GM23338 (cell line): ENCODE measurements at regions not wholly inside any gene's neighbourhood (a gene's known extent, or its start where the extent isn't known, plus 50 kb on each side); places are given as distances from the start of the nearest gene placed in this dataset.

ENCODE experiments used
- CREB1 ChIP-seq: fragments of 250-450 bp; sonication (Bioruptor Pico); IDR thresholded peaks from 2 replicates; pipeline ENCODE4 v1.5.0; 2020; ENCODE audit warnings: low read depth, mild to moderate bottlenecking, moderate library complexity
- EZH2 ChIP-seq: fragments of 200-600 bp; sonication (generic); IDR thresholded peaks from one replicate; pipeline ENCODE4 v1.8.0; 2017; ENCODE audit warnings: antibody characterized with exemption, mild to moderate bottlenecking, low read depth; ENCODE audit not compliant: unreplicated experiment
- EZH2phosphoT487 ChIP-seq: fragments of 200-600 bp; sonication (generic); IDR thresholded peaks from one replicate; pipeline ENCODE4 v1.8.1; 2018; ENCODE audit warnings: antibody characterized with exemption; ENCODE audit not compliant: unreplicated experiment
- JUNB ChIP-seq: IDR thresholded peaks from one replicate; pipeline ENCODE4 v1.6.1; 2016; ENCODE audit warnings: antibody characterized with exemption; ENCODE audit not compliant: unreplicated experiment
- NANOG ChIP-seq: IDR thresholded peaks from 2 replicates; pipeline ENCODE4 v1.6.1; 2016; ENCODE audit warnings: antibody characterized with exemption, borderline replicate concordance
- POLR2AphosphoS5 ChIP-seq: IDR thresholded peaks from 2 replicates; pipeline ENCODE4 v1.6.1; 2016; ENCODE audit warnings: antibody characterized with exemption, low read depth
- TF ChIP-seq, protein P1 (sequence below), 2 experiments: fragments of 200-600 bp in 1 of 2; sonication (generic) in 1 of 2; conservative IDR thresholded peaks; 2 replicates each; pipeline versions ENCODE4 v1.5.1 to v1.6.1; 2016 to 2017; ENCODE audit warnings: antibody characterized with exemption in 2 of 2, low read depth in 2 of 2, mild to moderate bottlenecking in 2 of 2, moderate library complexity in 1 of 2
- TF ChIP-seq, protein P2 (sequence below): IDR thresholded peaks from 2 replicates; pipeline ENCODE4 v1.6.1; 2016; ENCODE audit warnings: antibody characterized with exemption
- TF ChIP-seq, protein P3 (sequence below): IDR thresholded peaks from one replicate; pipeline ENCODE4 v1.6.1; 2018; ENCODE audit warnings: antibody characterized with exemption; ENCODE audit not compliant: unreplicated experiment

DNA sequence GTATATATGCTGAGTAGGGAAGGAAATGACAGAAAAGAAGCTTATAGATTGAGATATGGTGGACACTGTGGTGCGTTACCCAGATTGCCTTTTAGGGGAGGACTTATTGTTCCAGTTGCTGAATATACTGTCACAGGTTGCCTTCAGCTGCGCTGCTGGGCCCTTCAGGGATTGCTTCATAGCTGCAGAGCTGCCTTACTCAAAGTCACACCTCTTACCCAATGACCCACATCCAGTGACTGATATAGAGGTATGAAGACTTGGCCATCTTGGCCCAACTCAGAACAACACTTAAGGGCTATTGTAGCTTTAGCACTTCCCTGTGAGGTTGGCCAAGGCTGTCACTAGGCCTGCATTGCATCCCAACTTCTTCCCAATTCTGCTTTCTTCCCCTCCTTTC is 63.4 kb upstream of the TMEM164 start:
- TF ChIP-seq, protein P1, sequence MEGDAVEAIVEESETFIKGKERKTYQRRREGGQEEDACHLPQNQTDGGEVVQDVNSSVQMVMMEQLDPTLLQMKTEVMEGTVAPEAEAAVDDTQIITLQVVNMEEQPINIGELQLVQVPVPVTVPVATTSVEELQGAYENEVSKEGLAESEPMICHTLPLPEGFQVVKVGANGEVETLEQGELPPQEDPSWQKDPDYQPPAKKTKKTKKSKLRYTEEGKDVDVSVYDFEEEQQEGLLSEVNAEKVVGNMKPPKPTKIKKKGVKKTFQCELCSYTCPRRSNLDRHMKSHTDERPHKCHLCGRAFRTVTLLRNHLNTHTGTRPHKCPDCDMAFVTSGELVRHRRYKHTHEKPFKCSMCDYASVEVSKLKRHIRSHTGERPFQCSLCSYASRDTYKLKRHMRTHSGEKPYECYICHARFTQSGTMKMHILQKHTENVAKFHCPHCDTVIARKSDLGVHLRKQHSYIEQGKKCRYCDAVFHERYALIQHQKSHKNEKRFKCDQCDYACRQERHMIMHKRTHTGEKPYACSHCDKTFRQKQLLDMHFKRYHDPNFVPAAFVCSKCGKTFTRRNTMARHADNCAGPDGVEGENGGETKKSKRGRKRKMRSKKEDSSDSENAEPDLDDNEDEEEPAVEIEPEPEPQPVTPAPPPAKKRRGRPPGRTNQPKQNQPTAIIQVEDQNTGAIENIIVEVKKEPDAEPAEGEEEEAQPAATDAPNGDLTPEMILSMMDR (conservative IDR thresholded peaks at IDR 0.05; ENCODE audit: low read depth in 2 of 2) = no peak
- no peak for TF ChIP-seq EZH2phosphoT487
- TF ChIP-seq POLR2AphosphoS5 = no peak
- TF ChIP-seq EZH2 = no peak
- TF ChIP-seq, protein P2, sequence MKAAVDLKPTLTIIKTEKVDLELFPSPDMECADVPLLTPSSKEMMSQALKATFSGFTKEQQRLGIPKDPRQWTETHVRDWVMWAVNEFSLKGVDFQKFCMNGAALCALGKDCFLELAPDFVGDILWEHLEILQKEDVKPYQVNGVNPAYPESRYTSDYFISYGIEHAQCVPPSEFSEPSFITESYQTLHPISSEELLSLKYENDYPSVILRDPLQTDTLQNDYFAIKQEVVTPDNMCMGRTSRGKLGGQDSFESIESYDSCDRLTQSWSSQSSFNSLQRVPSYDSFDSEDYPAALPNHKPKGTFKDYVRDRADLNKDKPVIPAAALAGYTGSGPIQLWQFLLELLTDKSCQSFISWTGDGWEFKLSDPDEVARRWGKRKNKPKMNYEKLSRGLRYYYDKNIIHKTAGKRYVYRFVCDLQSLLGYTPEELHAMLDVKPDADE = no peak
- TF ChIP-seq, protein P3, sequence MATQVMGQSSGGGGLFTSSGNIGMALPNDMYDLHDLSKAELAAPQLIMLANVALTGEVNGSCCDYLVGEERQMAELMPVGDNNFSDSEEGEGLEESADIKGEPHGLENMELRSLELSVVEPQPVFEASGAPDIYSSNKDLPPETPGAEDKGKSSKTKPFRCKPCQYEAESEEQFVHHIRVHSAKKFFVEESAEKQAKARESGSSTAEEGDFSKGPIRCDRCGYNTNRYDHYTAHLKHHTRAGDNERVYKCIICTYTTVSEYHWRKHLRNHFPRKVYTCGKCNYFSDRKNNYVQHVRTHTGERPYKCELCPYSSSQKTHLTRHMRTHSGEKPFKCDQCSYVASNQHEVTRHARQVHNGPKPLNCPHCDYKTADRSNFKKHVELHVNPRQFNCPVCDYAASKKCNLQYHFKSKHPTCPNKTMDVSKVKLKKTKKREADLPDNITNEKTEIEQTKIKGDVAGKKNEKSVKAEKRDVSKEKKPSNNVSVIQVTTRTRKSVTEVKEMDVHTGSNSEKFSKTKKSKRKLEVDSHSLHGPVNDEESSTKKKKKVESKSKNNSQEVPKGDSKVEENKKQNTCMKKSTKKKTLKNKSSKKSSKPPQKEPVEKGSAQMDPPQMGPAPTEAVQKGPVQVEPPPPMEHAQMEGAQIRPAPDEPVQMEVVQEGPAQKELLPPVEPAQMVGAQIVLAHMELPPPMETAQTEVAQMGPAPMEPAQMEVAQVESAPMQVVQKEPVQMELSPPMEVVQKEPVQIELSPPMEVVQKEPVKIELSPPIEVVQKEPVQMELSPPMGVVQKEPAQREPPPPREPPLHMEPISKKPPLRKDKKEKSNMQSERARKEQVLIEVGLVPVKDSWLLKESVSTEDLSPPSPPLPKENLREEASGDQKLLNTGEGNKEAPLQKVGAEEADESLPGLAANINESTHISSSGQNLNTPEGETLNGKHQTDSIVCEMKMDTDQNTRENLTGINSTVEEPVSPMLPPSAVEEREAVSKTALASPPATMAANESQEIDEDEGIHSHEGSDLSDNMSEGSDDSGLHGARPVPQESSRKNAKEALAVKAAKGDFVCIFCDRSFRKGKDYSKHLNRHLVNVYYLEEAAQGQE = no peak
- no peak for TF ChIP-seq JUNB
- TF ChIP-seq NANOG = no peak
- TF ChIP-seq CREB1 (CRISPR knock-in tag) = no peak
